Peyer's patch (tissue), 4 donors: ENCODE measurements at regions not wholly inside any gene's neighbourhood (a gene's known extent, or its start where the extent isn't known, plus 50 kb on each side); places are given as distances from the start of the nearest gene placed in this dataset.
"Not testable (repeated sequence)": the region's sequence is repeated elsewhere in the genome, so short reads cannot be mapped to it uniquely, and the experiment has no call there.

Source experiments
- DNase-seq, 3 donors: peaks; one replicate each; pipeline ENCODE4 v3.0.0-alpha.2; 2017 to 2019
- H3K27ac ChIP-seq, 4 donors: fragments of 200-600 bp; sonication (generic); one replicate each; pipeline ENCODE4 v1.5.1; 2016 to 2019
- H3K27me3 ChIP-seq, 2 donors: fragments of 200-600 bp; sonication (generic); one replicate each; pipeline ENCODE4 v1.5.1; 2019
- H3K36me3 ChIP-seq, 3 donors: fragments of 200-600 bp; sonication (generic); one replicate each; pipeline ENCODE4 v1.5.1; 2016 to 2019
- H3K4me1 ChIP-seq, 4 donors: fragments of 200-600 bp; sonication (generic); one replicate each; pipeline ENCODE4 v1.5.1; 2016 to 2019
- H3K4me3 ChIP-seq, 4 donors: fragments of 200-600 bp; sonication (generic); 1 replicate in 3 of 4; 2 replicates in 1 of 4; pipeline ENCODE4 v1.5.1; 2016 to 2019; ENCODE audit warnings: mild to moderate bottlenecking in 1 of 4
- H3K9me3 ChIP-seq, 4 donors: fragments of 200-600 bp; sonication (generic); one replicate each; pipeline ENCODE4 v1.5.1; 2016 to 2019; ENCODE audit warnings: mild to moderate bottlenecking in 1 of 4
- POLR2A ChIP-seq, 2 donors: fragments of 450-650 bp; IDR thresholded peaks; one replicate each; pipeline ENCODE4 v1.5.1; 2017; ENCODE audit warnings: antibody characterized with exemption in 2 of 2, mild to moderate bottlenecking in 2 of 2, moderate library complexity in 2 of 2
- TF ChIP-seq, protein P1 (sequence below), 6 experiments: fragments of 450-650 bp in 4 of 6; fragments of 200-600 bp in 2 of 6; sonication (generic) in 1 of 6; IDR thresholded peaks; one replicate each; pipeline ENCODE4 v1.5.1; 2017 to 2019; ENCODE audit warnings: antibody characterized with exemption in 6 of 6, mild to moderate bottlenecking in 3 of 6, moderate library complexity in 1 of 6

DNA sequence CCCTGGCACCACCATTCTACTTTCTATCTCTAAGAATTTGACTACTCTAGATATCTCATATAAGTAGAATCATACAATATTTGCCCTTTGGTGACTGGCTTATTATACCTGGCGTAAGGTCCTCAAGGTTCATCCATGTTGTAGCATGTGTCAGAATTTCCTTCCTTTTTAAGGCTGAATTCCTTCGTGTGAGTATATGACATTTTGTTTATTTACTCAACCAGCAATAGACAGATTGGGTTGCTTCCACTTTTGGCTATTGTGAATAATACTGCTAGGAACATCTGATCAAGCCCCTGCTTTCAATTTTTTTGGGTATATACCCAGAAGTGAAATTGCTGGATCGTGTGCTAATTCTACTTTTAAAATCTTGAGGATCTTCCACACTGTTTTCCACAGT lies 232.8 kb upstream of the MCHR2 start:
- Histone ChIP-seq H3K9me3 (peaks cover 0 to 4% (median 0%) of the 10 kb centered on the region in 4 donors), H3K27ac (no peak overlapping the region), H3K4me1 (peaks cover 0 to 3% (median 0%) of the 10 kb centered on the region in 4 donors), H3K36me3 (no peaks in the 10 kb centered on the region), H3K4me3 (no peak overlapping the region), H3K27me3 (no peaks in the 10 kb centered on the region)
- no peak for DNase-seq
- TF ChIP-seq, protein P1, sequence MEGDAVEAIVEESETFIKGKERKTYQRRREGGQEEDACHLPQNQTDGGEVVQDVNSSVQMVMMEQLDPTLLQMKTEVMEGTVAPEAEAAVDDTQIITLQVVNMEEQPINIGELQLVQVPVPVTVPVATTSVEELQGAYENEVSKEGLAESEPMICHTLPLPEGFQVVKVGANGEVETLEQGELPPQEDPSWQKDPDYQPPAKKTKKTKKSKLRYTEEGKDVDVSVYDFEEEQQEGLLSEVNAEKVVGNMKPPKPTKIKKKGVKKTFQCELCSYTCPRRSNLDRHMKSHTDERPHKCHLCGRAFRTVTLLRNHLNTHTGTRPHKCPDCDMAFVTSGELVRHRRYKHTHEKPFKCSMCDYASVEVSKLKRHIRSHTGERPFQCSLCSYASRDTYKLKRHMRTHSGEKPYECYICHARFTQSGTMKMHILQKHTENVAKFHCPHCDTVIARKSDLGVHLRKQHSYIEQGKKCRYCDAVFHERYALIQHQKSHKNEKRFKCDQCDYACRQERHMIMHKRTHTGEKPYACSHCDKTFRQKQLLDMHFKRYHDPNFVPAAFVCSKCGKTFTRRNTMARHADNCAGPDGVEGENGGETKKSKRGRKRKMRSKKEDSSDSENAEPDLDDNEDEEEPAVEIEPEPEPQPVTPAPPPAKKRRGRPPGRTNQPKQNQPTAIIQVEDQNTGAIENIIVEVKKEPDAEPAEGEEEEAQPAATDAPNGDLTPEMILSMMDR (IDR thresholded peaks at IDR 0.05): no peak
- no peak for TF ChIP-seq POLR2A (IDR thresholded peaks at IDR 0.05)

DNA sequence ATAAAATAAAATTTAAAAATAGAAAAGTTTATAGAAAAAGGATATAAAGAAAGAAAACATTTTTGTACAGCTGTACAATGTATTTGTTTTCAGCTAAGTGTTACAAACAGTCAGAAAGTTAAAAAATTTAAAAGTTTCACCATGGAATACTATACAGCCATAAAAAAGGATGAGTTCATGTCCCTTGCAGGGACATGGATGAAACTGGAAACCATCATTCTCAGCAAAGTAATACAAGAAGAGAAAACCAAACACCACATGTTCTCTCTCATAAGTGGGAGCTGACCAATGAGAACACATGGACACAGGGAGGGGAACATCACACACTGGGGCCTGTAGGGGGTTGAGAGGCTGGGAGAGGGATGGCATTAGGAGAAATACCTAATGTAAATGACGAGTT lies 229.9 kb upstream of the MCHR2 start:
- H3K4me3 ChIP-seq, DNase-seq, H3K27ac ChIP-seq, H3K9me3 ChIP-seq, H3K27me3 ChIP-seq, H3K36me3 ChIP-seq, H3K4me1 ChIP-seq: not testable (repeated sequence)

DNA sequence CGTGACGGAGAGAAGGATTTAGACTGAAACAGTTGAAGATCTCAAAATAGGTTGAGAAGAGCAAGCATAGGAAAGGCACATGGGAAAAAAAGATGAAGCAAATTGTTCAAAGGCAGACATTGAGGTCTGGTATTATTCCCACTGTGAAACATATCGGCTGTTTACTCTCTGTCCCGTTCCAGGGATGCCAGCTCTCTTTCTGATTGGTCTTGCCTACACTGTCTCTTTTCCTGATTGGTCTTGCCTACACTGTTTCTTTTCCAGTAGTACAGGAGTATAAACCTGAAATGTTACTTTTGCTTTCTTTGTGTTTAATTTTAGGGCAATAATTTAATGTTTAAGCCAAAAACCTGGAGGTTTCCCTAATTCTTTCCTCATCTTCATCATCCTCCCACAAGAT lies 226.5 kb upstream of the MCHR2 start:
- H3K4me1 ChIP-seq: no peaks in the 10 kb centered on the region
- H3K27me3 ChIP-seq: no peaks in the 10 kb centered on the region
- no peaks in the 10 kb centered on the region for H3K36me3 ChIP-seq
- H3K9me3 ChIP-seq: peaks cover 0 to 4% (median 0%) of the 10 kb centered on the region in 4 donors
- H3K27ac ChIP-seq: no peak overlapping the region
- no peak overlapping the region for H3K4me3 ChIP-seq
- TF ChIP-seq, protein P1 (IDR thresholded peaks at IDR 0.05): no peak
- TF ChIP-seq POLR2A (IDR thresholded peaks at IDR 0.05): no peak
- DNase-seq: no peak

DNA sequence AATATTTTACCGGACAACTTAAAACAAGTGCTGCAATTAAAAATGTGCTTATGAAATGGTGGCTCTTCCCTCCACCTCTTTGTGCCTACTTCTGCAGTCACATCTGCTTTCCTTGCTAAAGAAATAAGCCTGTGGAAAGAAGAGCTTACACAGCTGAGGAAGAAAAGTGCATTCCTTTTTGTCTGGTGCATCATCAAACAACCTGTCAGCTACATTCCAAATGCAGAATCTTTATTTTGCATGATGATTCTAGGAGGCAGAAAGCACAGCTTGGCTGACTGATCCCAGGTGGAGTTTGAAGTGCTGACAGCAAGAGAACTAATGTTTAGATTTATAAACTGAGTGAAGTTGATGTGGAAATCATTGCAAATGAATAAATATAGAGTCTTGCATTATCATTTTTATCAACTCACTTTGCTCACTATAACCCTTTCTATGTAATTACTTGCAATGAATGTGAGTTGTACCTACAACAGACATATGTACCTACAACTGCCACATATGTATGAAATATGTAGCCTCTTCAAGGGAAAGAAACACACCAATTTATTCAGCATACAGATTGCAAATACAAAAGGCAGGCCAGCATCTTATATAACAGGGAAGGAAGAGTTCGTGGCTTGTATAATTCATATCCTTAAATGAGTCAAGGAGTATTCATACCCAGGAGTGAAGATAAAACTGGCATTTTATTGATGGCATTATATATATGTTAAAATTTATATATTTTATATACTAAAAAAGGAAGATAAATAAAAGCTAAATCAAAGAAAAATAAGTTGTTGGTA lies 223.4 kb upstream of the MCHR2 start:
- no peak for TF ChIP-seq POLR2A (IDR thresholded peaks at IDR 0.05)
- TF ChIP-seq, protein P1 (IDR thresholded peaks at IDR 0.05): no peak
- Histone ChIP-seq H3K27me3 (no peaks in the 10 kb centered on the region), H3K27ac (no peak overlapping the region), H3K4me3 (no peak overlapping the region), H3K36me3 (no peaks in the 10 kb centered on the region), H3K4me1 (no peaks in the 10 kb centered on the region), H3K9me3 (no peaks in the 10 kb centered on the region)
- no peak for DNase-seq

DNA sequence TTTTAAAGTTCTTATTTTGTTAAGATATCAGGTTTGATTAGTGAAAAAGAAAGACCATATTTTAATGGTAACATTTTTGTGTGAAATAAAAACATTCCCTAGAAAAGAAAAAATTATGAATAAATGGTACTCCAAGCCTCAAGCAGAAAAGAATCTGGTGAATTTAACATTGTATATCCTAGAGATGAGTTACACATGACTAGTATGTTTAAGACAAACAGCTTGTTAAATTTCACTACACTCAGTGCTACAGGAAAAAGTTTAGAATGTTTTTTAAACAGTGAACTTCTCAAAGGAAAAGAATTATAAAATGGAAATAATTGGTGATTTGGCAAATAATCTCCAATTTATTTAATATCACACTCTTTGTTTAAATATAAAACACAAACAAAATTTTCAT lies 222.7 kb upstream of the MCHR2 start:
- Histone ChIP-seq H3K27ac (no peak overlapping the region), H3K4me3 (no peak overlapping the region), H3K4me1 (no peaks in the 10 kb centered on the region), H3K27me3 (no peaks in the 10 kb centered on the region), H3K36me3 (no peaks in the 10 kb centered on the region), H3K9me3 (no peaks in the 10 kb centered on the region)
- TF ChIP-seq POLR2A (IDR thresholded peaks at IDR 0.05): no peak
- TF ChIP-seq, protein P1 (IDR thresholded peaks at IDR 0.05): no peak
- DNase-seq: no peak

DNA sequence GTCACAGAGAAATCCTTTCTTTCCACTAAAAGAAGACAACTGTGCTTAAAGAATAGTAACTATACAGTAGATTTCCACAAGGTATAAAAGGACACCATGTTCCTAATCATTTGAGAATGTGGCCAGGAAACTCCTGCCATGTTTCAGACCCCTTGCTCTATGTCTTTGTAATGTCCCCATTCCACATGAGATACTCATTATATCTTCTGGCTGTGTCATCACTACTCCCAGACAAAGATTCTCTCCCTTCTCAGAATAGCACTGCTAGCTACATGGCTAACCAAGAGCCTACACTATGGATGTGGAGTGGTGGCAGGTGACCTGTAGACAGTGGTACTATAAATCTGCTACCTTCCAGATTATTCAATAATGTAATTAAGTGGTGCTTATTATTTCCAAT lies 218.1 kb upstream of the MCHR2 start:
- Histone ChIP-seq H3K4me3 (no peak overlapping the region), H3K4me1 (no peaks in the 10 kb centered on the region), H3K27me3 (no peaks in the 10 kb centered on the region), H3K36me3 (no peaks in the 10 kb centered on the region), H3K9me3 (no peaks in the 10 kb centered on the region), H3K27ac (no peak overlapping the region)
- TF ChIP-seq, protein P1 (IDR thresholded peaks at IDR 0.05): no peak
- no peak for TF ChIP-seq POLR2A (IDR thresholded peaks at IDR 0.05)
- DNase-seq: no peak
